ENCODE measurements at regions not wholly inside any gene's neighbourhood (a gene's known extent, or its start where the extent isn't known, plus 50 kb on each side); places are given as distances from the start of the nearest gene placed in this dataset.

DNA sequence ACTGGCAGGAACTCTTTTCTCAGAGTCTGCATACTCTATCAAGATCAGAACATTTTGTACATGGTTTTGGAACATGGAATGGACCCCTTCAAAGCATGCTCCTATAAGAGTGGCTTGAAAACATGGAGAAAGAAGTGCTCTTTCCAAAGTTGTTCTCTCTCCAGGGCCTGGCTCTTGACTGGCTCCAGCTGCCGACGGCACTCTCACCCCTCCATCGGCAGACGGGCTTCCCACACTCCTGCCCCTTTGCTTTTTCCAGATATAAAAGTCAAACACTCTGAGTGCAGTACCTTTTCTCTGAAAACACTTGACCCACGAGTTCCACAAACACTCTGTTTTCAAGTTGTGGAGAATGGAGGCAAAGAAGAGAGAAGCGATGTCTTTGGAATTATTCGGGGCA is 72.5 kb upstream of the ONECUT1 start:
- DNase-seq, result no peak

GRCh38 chr15:52858782-52859176 is 68.6 kb upstream of the ONECUT1 start:
- no peak for DNase-seq

DNA sequence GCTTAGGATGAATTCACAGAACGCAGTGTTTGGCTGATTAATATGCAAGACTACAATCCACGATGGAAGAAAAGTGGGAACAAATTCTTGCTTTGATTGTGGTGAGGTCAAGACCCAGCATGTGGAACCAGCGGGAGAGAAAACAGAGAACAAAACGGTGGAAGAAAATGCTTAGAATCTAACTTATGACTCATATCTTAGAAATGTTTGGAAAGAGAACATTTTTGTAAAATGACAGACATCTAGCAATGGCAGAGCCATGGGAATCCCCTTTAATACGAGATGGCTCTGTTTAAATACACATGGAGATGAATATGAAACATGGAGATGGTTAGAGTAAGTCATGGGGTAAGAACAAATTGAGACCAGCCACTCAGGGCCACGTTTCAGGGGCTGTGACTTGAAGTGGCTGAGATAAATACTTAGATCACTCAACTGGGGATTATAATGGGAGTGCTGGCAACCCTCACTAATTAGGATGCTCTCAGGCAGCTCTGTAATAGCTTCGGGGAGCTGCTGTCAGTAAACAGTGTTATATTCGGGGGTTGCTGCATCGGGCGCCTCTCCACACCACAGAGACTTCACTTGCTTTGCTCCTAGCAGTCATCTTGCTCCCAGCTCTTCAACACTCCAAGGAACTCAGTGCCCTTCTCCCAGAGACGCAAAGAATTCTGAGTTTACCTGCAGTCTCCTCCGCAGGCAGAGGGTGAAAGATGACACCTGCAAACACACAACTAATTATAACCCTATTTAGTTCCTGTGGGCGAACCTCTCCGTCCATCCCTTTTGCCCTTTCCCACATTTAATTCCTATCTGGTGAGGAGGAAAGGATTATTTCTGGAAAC is 68.0 kb upstream of the ONECUT1 start:
- DNase-seq, result no peak

GRCh38 chr15:52857471-52857870 is 67.3 kb upstream of the ONECUT1 start:
- DNase-seq, result no peak

GRCh38 chr15:52856286-52856685 is 66.2 kb upstream of the ONECUT1 start:
- DNase-seq, result no peak

DNA sequence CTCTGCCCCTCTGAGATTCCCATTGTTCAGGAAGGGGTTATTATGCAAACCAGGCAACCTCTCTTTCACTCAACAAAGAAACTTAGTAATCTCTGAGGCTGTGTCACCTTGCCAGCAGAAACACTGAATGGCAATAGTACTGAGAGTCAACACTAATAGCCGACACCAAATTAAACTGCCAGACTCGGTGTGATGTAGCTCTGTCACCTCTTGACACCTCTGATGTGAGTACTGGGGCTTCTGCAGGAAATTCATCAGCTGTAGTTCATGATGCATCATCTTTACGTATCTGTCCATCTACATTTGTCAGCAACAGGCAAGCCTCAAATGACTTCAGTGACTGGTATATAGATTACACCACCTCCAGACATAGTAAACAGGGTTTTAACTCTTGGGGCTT is 65.0 kb upstream of the ONECUT1 start:
- no peak for DNase-seq

DNA sequence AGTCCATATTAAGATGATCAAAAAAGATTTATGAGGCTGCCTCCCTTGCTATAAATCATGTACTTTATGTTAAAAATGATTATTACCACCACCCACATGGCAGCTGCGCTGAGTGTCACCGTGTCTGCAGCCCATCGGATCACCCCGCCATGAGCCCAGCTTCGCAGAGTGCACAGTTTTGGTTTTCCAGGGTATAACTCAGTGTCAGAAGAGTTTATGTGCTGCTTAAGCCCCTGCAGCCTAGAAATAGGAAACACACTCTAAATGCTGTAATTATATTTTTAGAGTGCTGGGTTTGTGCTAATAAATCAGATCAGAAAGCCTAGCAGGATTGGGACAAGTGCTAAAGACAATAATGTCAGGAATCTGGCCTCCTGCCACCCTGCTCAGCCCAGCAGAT is 54.7 kb upstream of the ONECUT1 start:
- DNase-seq, result no peak

Data from stimulated activated CD4-positive, alpha-beta T cell treated with anti-CD3 and anti-CD28 coated beads, Interleukin-1b, Interleukin-23, amount 100 ng/mL, for 48 hours (primary cell).